ENCODE measurements at regions not wholly inside any gene's neighbourhood (a gene's known extent, or its start where the extent isn't known, plus 50 kb on each side); places are given as distances from the start of the nearest gene placed in this dataset.
"Not testable (repeated sequence)": the region's sequence is repeated elsewhere in the genome, so short reads cannot be mapped to it uniquely, and the experiment has no call there.

DNA sequence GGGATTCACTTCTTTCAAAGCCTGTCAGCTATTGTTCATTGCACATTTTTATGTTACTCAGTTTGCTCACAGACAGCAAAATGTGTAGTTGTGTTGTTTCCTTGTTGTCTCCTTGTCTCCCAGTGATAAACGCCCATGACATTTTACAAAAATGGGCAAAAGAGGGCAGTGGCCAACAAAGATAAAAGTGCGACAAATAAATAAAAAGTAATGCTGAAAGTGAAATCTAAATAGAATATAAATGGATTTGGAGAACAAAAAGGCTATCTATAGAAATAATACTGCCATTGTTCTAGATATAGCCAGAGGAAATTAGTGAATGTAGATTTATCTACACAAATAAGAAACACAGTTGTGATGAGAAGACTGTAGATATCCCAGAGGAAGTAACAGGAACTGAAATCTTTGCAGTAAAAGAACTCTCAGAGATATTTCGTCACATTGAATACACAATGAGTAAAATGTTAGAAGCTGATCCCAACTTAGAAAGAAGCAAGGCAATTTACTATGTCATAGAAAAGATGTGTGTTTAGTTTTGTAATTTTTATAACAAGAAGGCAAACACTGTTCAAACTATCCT lies 1186.2 kb upstream of the FAM98A start:
- DNase-seq, result no peak

DNA sequence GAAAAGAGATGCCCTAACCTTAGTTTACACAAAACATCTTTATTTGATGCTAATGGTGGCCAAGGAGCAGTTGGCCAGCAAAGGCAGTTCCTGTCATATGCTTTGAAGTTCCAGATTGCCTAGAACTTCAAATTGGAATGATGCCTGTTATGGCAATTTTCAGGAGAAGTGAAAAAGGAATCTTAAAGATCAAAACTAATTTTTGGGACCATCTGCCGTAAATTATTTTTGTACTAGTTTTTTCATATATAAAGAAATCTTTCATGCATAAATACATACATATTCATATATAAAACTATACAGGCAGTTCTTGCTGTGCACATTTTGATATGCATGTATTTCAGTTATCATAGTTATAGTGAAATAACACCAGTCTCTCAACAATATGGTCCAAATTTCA lies 1185.6 kb upstream of the FAM98A start:
- no peak for DNase-seq

DNA sequence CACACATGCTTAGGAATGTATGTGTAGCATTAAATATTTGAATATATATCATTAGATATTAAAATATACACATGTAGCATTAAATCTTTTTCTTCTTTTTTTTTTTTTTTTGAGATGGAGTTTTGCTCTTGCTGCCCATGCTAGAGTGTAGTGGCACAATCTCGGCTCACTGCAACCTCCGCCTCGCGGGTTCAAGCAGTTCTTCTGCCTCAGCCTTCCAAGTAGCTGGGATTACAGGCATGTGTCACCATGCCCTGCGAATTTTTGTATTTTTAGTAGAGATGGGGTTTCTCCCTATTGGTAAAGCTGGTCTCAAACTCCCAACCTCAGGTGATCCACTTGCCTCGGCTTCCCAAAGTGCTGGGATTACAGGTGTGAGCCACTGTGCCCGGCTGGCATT lies 1151.6 kb upstream of the FAM98A start:
- not testable (repeated sequence) for DNase-seq

DNA sequence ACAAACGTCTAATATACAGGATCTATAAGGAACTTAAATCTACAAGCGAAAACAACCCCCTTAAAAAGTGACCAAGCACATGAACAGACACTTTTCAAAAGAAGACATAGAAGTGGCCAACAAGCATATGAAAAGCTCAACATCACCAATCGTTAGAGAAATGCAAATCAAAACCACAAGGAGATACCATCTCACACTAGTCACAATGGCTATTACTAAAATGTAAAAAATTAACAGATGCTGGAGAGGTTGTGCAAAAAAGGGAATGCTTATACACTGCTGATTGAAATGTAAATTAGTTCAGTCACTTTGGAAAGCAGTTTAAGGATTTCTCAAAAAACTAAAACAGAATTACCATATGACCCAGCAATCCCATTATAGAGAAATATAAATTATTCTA lies 1148.5 kb upstream of the FAM98A start:
- DNase-seq, result no peak

DNA sequence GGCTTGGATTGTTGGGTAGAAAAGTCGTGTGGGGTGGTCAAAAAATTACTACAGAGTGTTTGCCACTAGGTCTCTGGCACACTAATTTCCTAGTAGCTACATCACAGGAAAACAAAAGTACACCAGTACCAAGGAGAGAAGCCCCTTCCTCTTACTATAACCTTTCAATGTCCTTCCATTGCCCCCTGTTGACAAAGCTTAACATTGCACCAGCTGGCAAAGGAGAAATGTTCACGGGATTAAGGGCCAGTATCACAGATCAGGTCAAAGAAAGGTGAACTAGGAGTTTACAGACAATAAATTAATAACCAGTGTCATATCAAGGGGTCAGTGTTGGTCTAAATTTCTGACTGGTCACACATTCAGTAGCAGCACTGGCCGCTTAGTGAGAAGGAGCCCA lies 1139.6 kb upstream of the FAM98A start:
- DNase-seq, result no peak

GRCh38 chr2:34737146-34737545 lies 1138.0 kb upstream of the FAM98A start:
- no peak for DNase-seq

DNA sequence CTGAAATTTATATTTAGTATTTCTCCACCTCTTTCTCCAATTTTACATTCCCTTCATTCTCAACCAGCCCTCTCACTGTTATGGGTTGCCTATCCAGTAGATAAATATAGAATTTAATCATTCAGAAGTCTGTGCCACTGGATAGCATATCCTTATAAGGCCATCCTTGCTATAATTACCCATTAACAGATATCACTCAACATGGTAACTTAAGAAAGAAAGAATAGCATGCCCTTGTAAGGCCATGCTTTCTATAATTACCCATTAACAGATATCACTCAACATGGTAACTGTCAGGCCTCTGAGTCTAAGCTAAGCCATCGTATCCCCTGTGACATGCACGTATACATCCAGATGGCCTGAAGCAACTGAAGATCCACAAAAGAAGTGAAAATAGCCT lies 1137.4 kb upstream of the FAM98A start:
- DNase-seq, result no peak

DNA sequence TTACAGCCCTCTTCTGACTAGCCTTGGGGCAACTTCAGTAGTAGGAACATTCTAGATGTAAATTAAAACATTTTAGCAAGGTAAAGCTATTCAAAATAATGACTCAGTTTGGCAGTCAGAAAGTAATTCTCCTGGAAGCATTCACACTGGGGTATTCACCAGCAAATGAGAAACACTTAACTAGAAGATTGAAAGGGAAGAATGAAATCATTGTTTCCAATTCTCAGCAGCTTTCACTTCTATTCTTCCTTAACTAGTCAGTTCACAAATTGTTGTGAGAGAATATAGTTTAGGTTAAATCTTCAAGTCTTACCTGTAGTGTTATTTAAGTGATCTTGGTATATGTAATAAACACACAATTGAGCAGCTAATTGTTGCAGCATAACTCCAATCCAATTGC lies 1135.6 kb upstream of the FAM98A start:
- no peak for DNase-seq

GRCh38 chr2:34734042-34734441 lies 1134.9 kb upstream of the FAM98A start:
- DNase-seq, result no peak

DNA sequence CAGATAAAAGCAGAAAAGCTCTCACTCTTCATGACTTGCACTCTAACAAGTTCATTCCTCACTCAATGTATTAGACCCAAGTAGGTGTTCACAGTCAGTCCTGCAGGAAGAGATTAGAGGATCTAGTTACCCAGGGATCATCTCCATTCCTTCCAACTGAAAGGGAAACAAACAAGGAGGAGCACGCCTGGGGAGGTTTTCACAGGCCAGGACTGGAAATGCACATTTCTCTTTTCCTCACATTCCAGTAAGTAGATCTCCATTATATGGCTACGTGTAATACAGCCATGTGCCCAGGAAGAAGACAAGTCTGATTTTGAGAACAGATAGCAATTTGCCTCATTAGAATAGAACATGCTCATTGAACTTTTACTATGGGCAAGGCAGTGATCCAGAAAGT lies 1132.2 kb upstream of the FAM98A start:
- no peak for DNase-seq

GRCh38 chr2:34729845-34730244 lies 1130.7 kb upstream of the FAM98A start:
- DNase-seq, result no peak

GRCh38 chr2:34724107-34724506 lies 1125.0 kb upstream of the FAM98A start:
- DNase-seq, result no peak

DNA sequence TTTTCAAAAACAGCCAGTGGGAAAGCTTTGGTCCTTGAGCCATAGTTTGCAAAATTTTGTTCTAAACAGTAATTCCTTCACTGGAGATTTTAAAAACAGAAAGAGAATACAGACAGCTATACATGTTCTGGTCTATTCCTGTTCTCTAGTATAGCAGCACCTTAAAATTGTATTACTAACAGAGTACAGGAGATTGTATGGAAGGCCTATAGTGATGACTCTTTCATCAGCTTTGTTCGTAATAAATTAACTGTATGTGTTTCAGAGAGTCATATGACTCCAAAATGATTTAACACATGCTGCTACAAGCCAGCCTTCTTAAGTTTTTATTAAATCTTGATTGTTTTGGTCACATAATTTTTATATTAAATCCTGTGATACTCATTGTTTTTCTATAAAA lies 1124.6 kb upstream of the FAM98A start:
- no peak for DNase-seq

DNA sequence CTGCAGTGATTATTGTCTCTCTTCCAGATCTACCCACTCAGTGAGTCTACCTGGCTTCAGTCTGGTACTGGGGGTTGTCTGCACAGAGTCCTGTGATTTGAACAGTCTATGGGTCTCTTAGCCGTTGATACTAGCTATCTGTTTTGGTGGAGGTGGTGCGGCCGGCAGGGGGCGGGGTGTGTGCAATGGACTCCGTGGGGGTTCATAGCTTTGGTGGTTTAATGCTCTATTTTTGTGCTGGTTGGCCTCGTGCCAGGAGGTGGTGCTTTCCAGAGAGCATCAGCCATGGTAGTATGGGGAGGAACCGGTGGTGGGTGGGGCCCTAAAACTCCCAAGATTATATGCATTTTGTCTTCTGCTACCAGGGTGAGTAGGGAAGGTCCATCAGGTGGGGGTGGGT lies 1120.1 kb upstream of the FAM98A start:
- DNase-seq, result no peak

- no peak for DNase-seq
Observed at GRCh38 chr2:34705551-34706247, 1106.6 kb upstream of the FAM98A start.

GRCh38 chr2:34703292-34703691 lies 1104.2 kb upstream of the FAM98A start:
- DNase-seq, result no peak

DNA sequence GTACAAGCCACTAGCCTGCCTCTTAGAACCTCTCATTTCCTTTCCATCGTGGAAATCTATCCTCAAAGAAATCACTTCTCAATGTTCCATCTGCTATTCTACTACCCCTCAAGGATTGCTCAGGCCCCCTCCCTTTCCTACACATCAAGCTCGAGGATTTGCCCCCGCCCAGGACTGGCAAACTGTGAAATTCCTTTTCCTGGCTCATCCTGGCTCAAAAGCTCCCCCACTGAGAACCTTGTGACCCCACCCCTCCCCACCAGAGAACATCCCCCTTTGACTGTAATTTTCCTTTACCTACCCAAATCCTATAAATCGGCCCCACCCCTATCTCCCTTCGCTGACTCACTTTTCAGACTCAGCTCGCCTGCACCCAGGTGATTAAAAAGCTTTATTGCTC lies 1103.3 kb upstream of the FAM98A start:
- not testable (repeated sequence) for DNase-seq

- not testable (repeated sequence) for DNase-seq
Observed at GRCh38 chr2:34677591-34677990, 1078.5 kb upstream of the FAM98A start.

GRCh38 chr2:34677119-34677531 lies 1078.0 kb upstream of the FAM98A start:
- not testable (repeated sequence) for DNase-seq

- no peak for DNase-seq
Observed at GRCh38 chr2:34670482-34670881, 1071.4 kb upstream of the FAM98A start.

GRCh38 chr2:34666821-34667220 lies 1067.7 kb upstream of the FAM98A start:
- no peak for DNase-seq

DNA sequence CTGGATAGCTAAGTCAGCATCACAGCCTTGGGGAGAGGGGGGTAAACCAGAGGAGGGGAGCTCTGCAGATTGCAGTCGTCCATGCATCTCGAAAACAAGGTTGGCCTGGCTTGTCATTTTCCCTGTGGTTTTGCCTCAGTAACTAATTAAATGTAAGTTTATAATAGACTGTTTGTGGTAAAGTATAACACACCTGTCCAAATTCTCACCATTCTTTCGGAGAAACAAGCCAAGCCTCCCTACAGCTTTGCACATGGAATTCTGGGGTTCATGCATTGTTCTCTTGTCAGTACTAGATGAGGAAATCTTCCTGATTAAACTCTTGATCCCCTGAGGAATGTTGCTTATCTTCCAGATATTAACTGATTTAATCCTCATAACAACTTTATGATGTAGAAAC lies 1065.2 kb upstream of the FAM98A start:
- no peak for DNase-seq

DNA sequence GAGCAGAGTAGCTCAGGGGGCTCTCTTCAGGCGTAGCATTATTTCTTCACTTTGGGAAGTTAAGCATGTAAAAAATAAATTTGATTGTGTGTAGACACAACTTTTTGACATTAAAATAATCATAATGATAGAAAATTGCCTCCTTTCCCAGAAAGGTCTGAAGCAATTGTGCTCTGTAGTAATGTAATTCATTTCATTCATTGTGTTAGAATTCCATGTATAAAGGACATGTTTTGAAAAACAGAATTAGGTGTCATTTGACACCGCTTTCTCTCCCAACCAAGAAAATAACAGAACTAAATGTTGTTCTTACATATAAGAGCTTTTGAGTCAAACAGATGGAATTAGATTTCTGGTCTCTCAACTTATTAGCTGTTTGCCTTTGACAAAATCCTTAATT lies 1064.2 kb upstream of the FAM98A start:
- no peak for DNase-seq

GRCh38 chr2:34660741-34661140 lies 1061.6 kb upstream of the FAM98A start:
- DNase-seq, result no peak

DNA sequence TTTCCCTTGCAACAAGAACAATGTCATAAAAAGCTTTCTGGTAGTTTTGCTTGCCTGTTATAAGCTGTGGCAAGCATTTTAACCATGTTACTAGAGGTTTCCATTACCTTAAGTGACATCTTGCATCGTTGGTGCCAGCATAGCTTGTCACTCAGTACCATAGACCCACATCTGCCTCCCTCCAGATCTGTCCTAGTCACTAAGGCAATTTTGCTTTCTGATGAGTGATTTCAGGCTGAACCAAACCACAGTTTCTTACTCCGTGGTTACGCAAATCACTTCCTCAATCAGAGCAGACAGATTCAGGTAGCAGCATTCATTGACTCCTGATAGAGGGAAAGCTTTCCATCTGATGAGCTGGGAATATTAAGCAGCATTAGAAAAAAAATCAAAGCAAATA lies 1057.5 kb upstream of the FAM98A start:
- DNase-seq, result no peak

All from inflammatory macrophage treated with lipopolysaccharide for 4 hours (primary cell).